IPS-20b (cell line): ENCODE measurements at regions not wholly inside any gene's neighbourhood (a gene's known extent, or its start where the extent isn't known, plus 50 kb on each side); places are given as distances from the start of the nearest gene placed in this dataset.

Experiments
- H3K27ac ChIP-seq: one replicate; pipeline ENCODE4 v1.5.1; 2013; ENCODE audit warnings: low read length
- H3K27me3 ChIP-seq: 2 replicates; pipeline ENCODE4 v1.6.1; 2013; ENCODE audit warnings: mild to moderate bottlenecking, low read length, inconsistent platforms; ENCODE audit not compliant: insufficient read depth
- H3K36me3 ChIP-seq: 2 replicates; pipeline ENCODE4 v1.6.1; 2013; ENCODE audit warnings: low read depth, mild to moderate bottlenecking, inconsistent platforms, low read length, moderate library complexity; ENCODE audit not compliant: insufficient read depth
- H3K4me1 ChIP-seq: 2 replicates; pipeline ENCODE4 v1.6.1; 2013; ENCODE audit warnings: mild to moderate bottlenecking, control low read depth, inconsistent platforms, low read length, moderate library complexity; ENCODE audit not compliant: insufficient read depth
- H3K4me3 ChIP-seq: 2 replicates; pipeline ENCODE4 v1.5.1; 2013; ENCODE audit warnings: mild to moderate bottlenecking, low read length, inconsistent platforms
- H3K9ac ChIP-seq: 2 replicates; pipeline ENCODE4 v1.6.1; 2013; ENCODE audit warnings: low read depth, mild to moderate bottlenecking, inconsistent platforms, low read length, moderate library complexity
- H3K9me3 ChIP-seq: 2 replicates; pipeline ENCODE4 v1.6.1; 2013; ENCODE audit warnings: mild to moderate bottlenecking, low read depth, low read length, inconsistent platforms; ENCODE audit not compliant: insufficient read depth

GRCh38 chr17:65442250-65442649 lies 119.2 kb downstream of the AXIN2 start:
- no peak overlapping the region for H3K27ac ChIP-seq
- no peak overlapping the region for H3K9ac ChIP-seq
- H3K36me3 ChIP-seq: no peaks in the 10 kb centered on the region
- H3K27me3 ChIP-seq: no peaks in the 10 kb centered on the region
- H3K4me3 ChIP-seq: no peak overlapping the region
- no peaks in the 10 kb centered on the region for H3K4me1 ChIP-seq
- H3K9me3 ChIP-seq: no peaks in the 10 kb centered on the region

DNA sequence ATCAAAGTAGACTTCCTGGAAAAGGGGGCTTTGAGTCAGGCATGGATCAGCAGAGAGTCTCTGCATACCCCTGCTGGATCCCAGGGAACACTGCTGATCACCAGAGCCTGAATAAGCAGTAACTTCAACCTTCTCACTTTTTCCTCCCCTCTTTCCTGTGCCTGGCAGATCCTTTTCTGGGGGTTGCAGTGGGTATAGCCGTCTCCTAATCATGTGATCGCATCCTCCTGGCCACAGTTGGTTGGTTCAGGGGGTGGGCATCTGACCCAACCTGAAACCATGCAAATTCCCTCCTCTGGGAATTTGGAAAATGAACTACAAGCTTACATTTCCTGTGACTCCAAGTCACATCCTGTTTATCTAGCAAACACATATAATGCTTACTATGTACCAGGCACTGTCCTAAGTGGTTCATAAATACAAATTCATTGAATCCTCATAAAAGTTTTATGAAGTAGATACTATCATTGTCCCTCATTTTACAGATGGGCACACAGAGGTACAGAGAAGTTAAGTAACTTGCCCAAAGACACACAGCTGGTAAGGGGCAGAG lies 120.3 kb downstream of the AXIN2 start:
- Histone ChIP-seq H3K27ac (no peak overlapping the region), H3K9me3 (no peaks in the 10 kb centered on the region), H3K4me1 (no peaks in the 10 kb centered on the region), H3K36me3 (no peaks in the 10 kb centered on the region), H3K9ac (no peak overlapping the region), H3K27me3 (no peaks in the 10 kb centered on the region), H3K4me3 (no peak overlapping the region)

- no peak overlapping the region for H3K27ac ChIP-seq
- H3K9me3 ChIP-seq: no peaks in the 10 kb centered on the region
- no peak overlapping the region for H3K4me3 ChIP-seq
- no peaks in the 10 kb centered on the region for H3K4me1 ChIP-seq
- no peak overlapping the region for H3K9ac ChIP-seq
- H3K27me3 ChIP-seq: no peaks in the 10 kb centered on the region
- H3K36me3 ChIP-seq: no peaks in the 10 kb centered on the region
Observed at GRCh38 chr17:65438708-65439294, 122.6 kb downstream of the AXIN2 start.

GRCh38 chr17:65438173-65438572 lies 123.3 kb downstream of the AXIN2 start:
- Histone ChIP-seq H3K9ac (no peak overlapping the region), H3K27me3 (no peaks in the 10 kb centered on the region), H3K9me3 (no peaks in the 10 kb centered on the region), H3K4me1 (no peaks in the 10 kb centered on the region), H3K36me3 (no peaks in the 10 kb centered on the region), H3K4me3 (no peak overlapping the region), H3K27ac (no peak overlapping the region)

DNA sequence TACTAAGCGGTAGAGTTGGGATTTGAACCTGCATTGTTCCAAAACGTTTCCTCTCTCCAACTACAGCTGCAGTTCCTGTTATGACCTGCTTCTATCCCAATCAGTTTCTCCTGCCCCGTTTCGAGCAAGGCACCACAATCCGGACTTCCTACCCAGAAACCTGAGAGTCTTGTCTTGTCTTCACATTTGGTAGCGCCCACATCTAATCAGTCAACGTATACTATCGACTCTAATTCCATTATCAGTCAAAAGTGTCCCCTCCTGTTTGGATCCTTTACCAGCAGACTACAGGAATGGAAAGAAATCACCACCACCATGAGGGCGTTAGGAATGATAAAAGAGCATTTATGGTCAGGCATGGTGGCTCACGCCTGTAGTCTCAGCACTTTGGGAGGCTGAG lies 124.6 kb downstream of the AXIN2 start:
- Histone ChIP-seq H3K9me3 (no peaks in the 10 kb centered on the region), H3K27ac (no peak overlapping the region), H3K4me3 (no peak overlapping the region), H3K27me3 (no peaks in the 10 kb centered on the region), H3K36me3 (no peaks in the 10 kb centered on the region), H3K4me1 (no peaks in the 10 kb centered on the region), H3K9ac (no peak overlapping the region)

DNA sequence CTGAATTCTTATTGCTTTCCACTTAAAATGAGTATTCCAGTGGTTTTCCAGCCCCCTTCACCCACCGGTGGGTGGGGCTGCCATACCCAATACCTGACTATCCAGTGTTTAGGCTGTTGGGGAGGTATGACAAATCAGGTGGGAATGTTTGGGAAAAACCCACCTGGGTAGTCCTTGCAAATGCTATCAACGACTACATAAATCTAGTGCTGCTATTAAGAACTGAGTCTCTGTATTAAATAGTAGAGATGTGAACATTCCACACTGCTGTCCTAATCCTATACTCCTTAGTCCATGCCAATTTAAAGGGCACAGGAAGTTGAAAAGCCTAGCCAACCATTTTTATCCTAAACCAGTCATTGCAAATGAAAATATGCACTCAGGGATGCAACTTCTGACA lies 126.6 kb downstream of the AXIN2 start:
- Histone ChIP-seq H3K4me3 (no peak overlapping the region), H3K9ac (no peak overlapping the region), H3K36me3 (no peaks in the 10 kb centered on the region), H3K27ac (no peak overlapping the region), H3K27me3 (no peaks in the 10 kb centered on the region), H3K9me3 (no peaks in the 10 kb centered on the region), H3K4me1 (no peaks in the 10 kb centered on the region)

GRCh38 chr17:65434251-65434650 lies 127.2 kb downstream of the AXIN2 start:
- Histone ChIP-seq H3K36me3 (no peaks in the 10 kb centered on the region), H3K27me3 (no peaks in the 10 kb centered on the region), H3K9ac (no peak overlapping the region), H3K4me1 (no peaks in the 10 kb centered on the region), H3K9me3 (no peaks in the 10 kb centered on the region), H3K27ac (no peak overlapping the region), H3K4me3 (no peak overlapping the region)

GRCh38 chr17:65433592-65433991 lies 127.9 kb downstream of the AXIN2 start:
- Histone ChIP-seq H3K4me3 (no peak overlapping the region), H3K4me1 (no peaks in the 10 kb centered on the region), H3K27ac (no peak overlapping the region), H3K9me3 (no peaks in the 10 kb centered on the region), H3K36me3 (no peaks in the 10 kb centered on the region), H3K9ac (no peak overlapping the region), H3K27me3 (no peaks in the 10 kb centered on the region)

GRCh38 chr17:65433157-65433556 lies 128.3 kb downstream of the AXIN2 start:
- no peak overlapping the region for H3K4me3 ChIP-seq
- no peaks in the 10 kb centered on the region for H3K27me3 ChIP-seq

DNA sequence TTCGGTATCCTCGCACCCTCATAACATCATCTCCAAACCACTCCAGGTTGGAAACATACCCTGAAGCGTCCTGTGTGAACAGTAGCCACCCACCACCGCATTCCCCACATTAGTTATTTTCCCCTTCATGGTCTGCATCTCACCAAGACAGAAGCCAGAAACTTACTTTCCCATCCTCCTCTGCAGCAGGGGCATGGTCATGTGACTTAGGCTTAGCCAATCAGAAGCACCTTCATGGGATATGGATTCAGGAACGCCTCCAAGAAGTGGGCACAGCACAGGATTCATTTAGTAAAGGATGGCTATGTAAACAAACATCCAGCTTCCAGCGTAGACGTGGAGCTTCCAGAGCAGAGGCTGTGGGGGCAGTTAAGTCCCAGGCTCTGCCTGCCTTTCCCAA lies 130.3 kb downstream of the AXIN2 start:
- H3K27me3 ChIP-seq: no peaks in the 10 kb centered on the region
- H3K36me3 ChIP-seq: no peaks in the 10 kb centered on the region
- H3K9ac ChIP-seq: no peak overlapping the region
- no peaks in the 10 kb centered on the region for H3K4me1 ChIP-seq
- no peak overlapping the region for H3K4me3 ChIP-seq
- no peaks in the 10 kb centered on the region for H3K9me3 ChIP-seq
- no peak overlapping the region for H3K27ac ChIP-seq

More at GRCh38 chr17:65433157-65433556, 128.3 kb downstream of the AXIN2 start:
- no peaks in the 10 kb centered on the region for H3K9me3 ChIP-seq
- no peak overlapping the region for H3K27ac ChIP-seq
- H3K4me1 ChIP-seq: no peaks in the 10 kb centered on the region
- no peaks in the 10 kb centered on the region for H3K36me3 ChIP-seq
- H3K9ac ChIP-seq: no peak overlapping the region

- Histone ChIP-seq H3K4me3 (no peak overlapping the region), H3K9ac (no peak overlapping the region), H3K36me3 (no peaks in the 10 kb centered on the region), H3K27me3 (no peaks in the 10 kb centered on the region), H3K27ac (no peak overlapping the region), H3K4me1 (no peaks in the 10 kb centered on the region), H3K9me3 (no peaks in the 10 kb centered on the region; the same call in 1 of the 2 replicates)
Observed at GRCh38 chr17:65430209-65430833, 131.1 kb downstream of the AXIN2 start.

GRCh38 chr17:65423346-65424140 lies 137.9 kb downstream of the AXIN2 start:
- no peak overlapping the region for H3K27ac ChIP-seq
- H3K36me3 ChIP-seq: no peaks in the 10 kb centered on the region
- H3K27me3 ChIP-seq: no peaks in the 10 kb centered on the region
- H3K9me3 ChIP-seq: peaks cover 6% of the 10 kb centered on the region
- no peak overlapping the region for H3K4me3 ChIP-seq
- H3K4me1 ChIP-seq: no peaks in the 10 kb centered on the region
- H3K9ac ChIP-seq: no peak overlapping the region
